ENCODE measurements at regions not wholly inside any gene's neighbourhood (a gene's known extent, or its start where the extent isn't known, plus 50 kb on each side); places are given as distances from the start of the nearest gene placed in this dataset.

- ATAC-seq (ENCODE audit: low FRiP score in 2 of 2) (no peak), DNase-seq (no peak)
- no peak overlapping the region for H3K27ac ChIP-seq
- H3K9me3 ChIP-seq: no peaks in the 10 kb centered on the region
- TF ChIP-seq CTCF (IDR thresholded peaks at IDR 0.05) (no peak), POLR2A (IDR thresholded peaks at IDR 0.05) (no peak), POLR2AphosphoS5 (IDR thresholded peaks at IDR 0.05) (no peak), EP300 (IDR thresholded peaks at IDR 0.05) (no peak)
- WGBS, 2 donors: 61 to 82% methylated on average over 3 to 6 of the region's 6 CpGs
- H3K4me3 ChIP-seq: no peak overlapping the region
- peaks cover 0 to 7% (median 0%) of the 10 kb centered on the region in 4 donors for H3K4me1 ChIP-seq
- H3K36me3 ChIP-seq: no peaks in the 10 kb centered on the region
- H3K27me3 ChIP-seq: no peaks in the 10 kb centered on the region
These were observed 78.5 kb downstream of the CD164 start for GRCh38 chr6:109303640-109304283.

- ATAC-seq (ENCODE audit: low FRiP score in 2 of 2) (no peak), DNase-seq (no peak)
- H3K27me3 ChIP-seq: no peaks in the 10 kb centered on the region
- H3K4me1 ChIP-seq: peaks cover 0 to 7% (median 0%) of the 10 kb centered on the region in 4 donors
- H3K4me3 ChIP-seq: no peak overlapping the region
- 89 to 94% methylated on average over 4 of the region's 4 CpGs for WGBS, 2 donors
- no peaks in the 10 kb centered on the region for H3K9me3 ChIP-seq
- no peak overlapping the region for H3K27ac ChIP-seq
- no peaks in the 10 kb centered on the region for H3K36me3 ChIP-seq
- TF ChIP-seq POLR2A (IDR thresholded peaks at IDR 0.05): no peak
- TF ChIP-seq EP300 (IDR thresholded peaks at IDR 0.05): no peak
- no peak for TF ChIP-seq CTCF (IDR thresholded peaks at IDR 0.05)
- no peak for TF ChIP-seq POLR2AphosphoS5 (IDR thresholded peaks at IDR 0.05)
These were observed 79.1 kb downstream of the CD164 start for GRCh38 chr6:109303164-109303563.

GRCh38 chr6:109302176-109302575 is 80.1 kb downstream of the CD164 start:
- H3K4me3 ChIP-seq: no peak overlapping the region
- no peaks in the 10 kb centered on the region for H3K27me3 ChIP-seq
- H3K4me1 ChIP-seq: peaks cover 0 to 7% (median 0%) of the 10 kb centered on the region in 4 donors
- no peaks in the 10 kb centered on the region for H3K9me3 ChIP-seq
- ATAC-seq (ENCODE audit: low FRiP score in 2 of 2) (no peak), DNase-seq (no peak)
- no peaks in the 10 kb centered on the region for H3K36me3 ChIP-seq
- TF ChIP-seq POLR2AphosphoS5 (IDR thresholded peaks at IDR 0.05) (no peak), CTCF (IDR thresholded peaks at IDR 0.05) (no peak), POLR2A (IDR thresholded peaks at IDR 0.05) (no peak), EP300 (IDR thresholded peaks at IDR 0.05) (no peak)
- 86 to 93% methylated on average over 4 of the region's 4 CpGs for WGBS, 2 donors
- no peak overlapping the region for H3K27ac ChIP-seq

- TF ChIP-seq EP300 (IDR thresholded peaks at IDR 0.05) (no peak), POLR2AphosphoS5 (IDR thresholded peaks at IDR 0.05) (no peak), CTCF (IDR thresholded peaks at IDR 0.05) (no peak), POLR2A (IDR thresholded peaks at IDR 0.05) (no peak)
- WGBS, 2 donors: 60 to 81% methylated on average over 2 of the region's 2 CpGs
- Histone ChIP-seq H3K27me3 (no peaks in the 10 kb centered on the region), H3K27ac (no peak overlapping the region), H3K36me3 (no peaks in the 10 kb centered on the region), H3K4me3 (no peak overlapping the region), H3K9me3 (no peaks in the 10 kb centered on the region), H3K4me1 (peaks cover 0 to 7% (median 0%) of the 10 kb centered on the region in 4 donors)
- ATAC-seq (ENCODE audit: low FRiP score in 2 of 2) (no peak), DNase-seq (no peak)
These were observed 80.8 kb downstream of the CD164 start for GRCh38 chr6:109301418-109301817.

GRCh38 chr6:109300874-109301273 is 81.4 kb downstream of the CD164 start:
- no peaks in the 10 kb centered on the region for H3K9me3 ChIP-seq
- TF ChIP-seq POLR2AphosphoS5 (IDR thresholded peaks at IDR 0.05) (no peak), CTCF (IDR thresholded peaks at IDR 0.05) (no peak), EP300 (IDR thresholded peaks at IDR 0.05) (no peak), POLR2A (IDR thresholded peaks at IDR 0.05) (no peak)
- H3K4me3 ChIP-seq: no peak overlapping the region
- H3K4me1 ChIP-seq: peaks cover 0 to 7% (median 2%) of the 10 kb centered on the region in 4 donors
- H3K27ac ChIP-seq: no peak overlapping the region
- WGBS, 2 donors: 55 to 75% methylated on average over 1 of the region's 1 CpG
- H3K36me3 ChIP-seq: no peaks in the 10 kb centered on the region
- no peaks in the 10 kb centered on the region for H3K27me3 ChIP-seq
- ATAC-seq (ENCODE audit: low FRiP score in 2 of 2) (no peak), DNase-seq (no peak)
